Tibial nerve (tissue), 4 donors: ENCODE measurements at regions not wholly inside any gene's neighbourhood (a gene's known extent, or its start where the extent isn't known, plus 50 kb on each side); places are given as distances from the start of the nearest gene placed in this dataset.

Experiments
- DNase-seq, 2 donors: peaks; one replicate each; pipeline ENCODE4 v3.0.0-alpha.2; 2019; ENCODE audit warnings: low spot score in 2 of 2
- H3K27ac ChIP-seq, 4 donors: fragments of 200-600 bp; sonication (generic) in 3 of 4; one replicate each; pipeline ENCODE4 v1.5.1; 2017 to 2019; ENCODE audit warnings: mild to moderate bottlenecking in 1 of 4
- H3K27me3 ChIP-seq, 2 donors: fragments of 200-600 bp; sonication (generic) in 1 of 2; one replicate each; pipeline versions ENCODE4 v1.5.1 to v1.6.0; 2017 to 2019
- H3K36me3 ChIP-seq, 3 donors: fragments of 200-600 bp; sonication (generic); one replicate each; pipeline ENCODE4 v1.5.1; 2018 to 2019
- H3K4me1 ChIP-seq, 4 donors: fragments of 200-600 bp; sonication (generic) in 3 of 4; one replicate each; pipeline ENCODE4 v1.5.1; 2017 to 2019
- H3K4me3 ChIP-seq, 4 donors: fragments of 200-600 bp; sonication (generic) in 3 of 4; one replicate each; pipeline ENCODE4 v1.5.1; 2017 to 2019; ENCODE audit warnings: mild to moderate bottlenecking in 1 of 4, moderate library complexity in 1 of 4
- H3K9me3 ChIP-seq, 4 donors: fragments of 200-600 bp; sonication (generic) in 3 of 4; one replicate each; pipeline ENCODE4 v1.5.1; 2017 to 2019
- EP300 ChIP-seq, 2 donors: sonication (generic); formaldehyde crosslinking; IDR thresholded peaks; one replicate each; pipeline ENCODE4 v1.6.1; 2017; ENCODE audit warnings: antibody characterized with exemption in 2 of 2, mild to moderate bottlenecking in 1 of 2
- POLR2A ChIP-seq, 2 donors: fragments of 450-650 bp; IDR thresholded peaks; one replicate each; pipeline ENCODE4 v1.6.1; 2017; ENCODE audit warnings: antibody characterized with exemption in 2 of 2, mild to moderate bottlenecking in 2 of 2, moderate library complexity in 2 of 2
- WGBS, 2 donors: methylation state at CpG; one replicate each; pipeline ENCODE4 v1.1.5; 2018; 5-methylcytosine and 5-hydroxymethylcytosine counted together
- TF ChIP-seq, protein P1 (sequence below), 5 experiments: fragments of 200-600 bp in 3 of 5; fragments of 450-650 bp in 2 of 5; sonication (generic) in 3 of 5; IDR thresholded peaks; one replicate each; pipeline ENCODE4 v1.5.1; 2016 to 2019; ENCODE audit warnings: antibody characterized with exemption in 5 of 5, mild to moderate bottlenecking in 3 of 5, moderate library complexity in 2 of 5

DNA sequence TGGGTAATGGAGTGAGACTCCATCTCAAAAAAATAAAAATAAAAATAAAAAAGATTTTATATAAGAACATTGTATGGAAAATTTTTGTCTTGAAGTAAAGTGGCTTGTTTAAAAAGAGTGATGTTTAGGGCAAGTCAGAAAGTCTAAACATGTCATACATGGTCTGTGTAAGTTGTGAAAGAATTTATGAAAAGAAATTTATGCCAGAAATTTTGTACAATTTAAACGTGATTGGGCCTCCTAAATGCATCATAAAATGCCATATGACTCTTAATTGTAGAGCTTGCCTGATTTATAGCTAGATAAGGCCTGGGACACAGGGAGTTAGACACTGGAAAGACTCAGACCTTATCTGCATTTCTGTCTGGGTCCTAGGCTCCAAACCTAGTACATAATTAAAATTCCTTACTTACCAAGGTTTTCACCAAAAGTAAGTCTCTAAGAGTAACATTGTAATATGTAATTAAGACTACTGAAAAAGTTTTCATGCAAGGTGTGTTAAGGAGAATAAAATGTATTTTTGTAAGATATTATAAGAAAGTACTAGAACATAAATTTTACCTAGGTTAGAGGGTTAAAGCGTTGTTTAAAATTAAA, 110.5 kb downstream of the AASDHPPT start:
- Histone ChIP-seq H3K4me3 (no peak overlapping the region), H3K36me3 (no peaks in the 10 kb centered on the region), H3K4me1 (no peaks in the 10 kb centered on the region), H3K9me3 (no peaks in the 10 kb centered on the region), H3K27me3 (no peaks in the 10 kb centered on the region), H3K27ac (no peak overlapping the region)
- no peak for DNase-seq
- no peak for TF ChIP-seq EP300 (IDR thresholded peaks at IDR 0.05)
- TF ChIP-seq, protein P1, sequence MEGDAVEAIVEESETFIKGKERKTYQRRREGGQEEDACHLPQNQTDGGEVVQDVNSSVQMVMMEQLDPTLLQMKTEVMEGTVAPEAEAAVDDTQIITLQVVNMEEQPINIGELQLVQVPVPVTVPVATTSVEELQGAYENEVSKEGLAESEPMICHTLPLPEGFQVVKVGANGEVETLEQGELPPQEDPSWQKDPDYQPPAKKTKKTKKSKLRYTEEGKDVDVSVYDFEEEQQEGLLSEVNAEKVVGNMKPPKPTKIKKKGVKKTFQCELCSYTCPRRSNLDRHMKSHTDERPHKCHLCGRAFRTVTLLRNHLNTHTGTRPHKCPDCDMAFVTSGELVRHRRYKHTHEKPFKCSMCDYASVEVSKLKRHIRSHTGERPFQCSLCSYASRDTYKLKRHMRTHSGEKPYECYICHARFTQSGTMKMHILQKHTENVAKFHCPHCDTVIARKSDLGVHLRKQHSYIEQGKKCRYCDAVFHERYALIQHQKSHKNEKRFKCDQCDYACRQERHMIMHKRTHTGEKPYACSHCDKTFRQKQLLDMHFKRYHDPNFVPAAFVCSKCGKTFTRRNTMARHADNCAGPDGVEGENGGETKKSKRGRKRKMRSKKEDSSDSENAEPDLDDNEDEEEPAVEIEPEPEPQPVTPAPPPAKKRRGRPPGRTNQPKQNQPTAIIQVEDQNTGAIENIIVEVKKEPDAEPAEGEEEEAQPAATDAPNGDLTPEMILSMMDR (IDR thresholded peaks at IDR 0.05), result no peak
- TF ChIP-seq POLR2A (IDR thresholded peaks at IDR 0.05), result no peak
- 26 to 32% methylated on average over 2 of the region's 2 CpGs for WGBS, 2 donors

DNA sequence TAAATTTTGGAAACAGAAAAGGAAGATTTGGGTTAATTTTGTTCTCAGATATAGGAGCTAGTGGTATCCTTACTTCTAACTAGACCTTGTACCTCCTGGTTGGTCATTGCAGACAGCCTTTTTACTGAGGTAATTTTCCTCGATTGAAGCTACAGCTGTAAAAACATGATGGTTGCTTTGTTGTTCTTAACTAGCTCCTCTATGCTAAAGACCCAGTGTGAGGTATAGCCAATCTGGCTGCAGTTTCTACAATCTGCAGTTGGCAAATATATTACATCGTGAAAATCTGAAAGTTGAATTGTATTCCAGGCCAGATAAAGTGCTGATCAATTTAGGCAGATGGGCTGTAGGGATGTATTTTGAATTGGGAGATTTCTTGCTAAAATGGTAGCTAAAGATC, 116.5 kb downstream of the AASDHPPT start:
- no peak overlapping the region for H3K27ac ChIP-seq
- no peaks in the 10 kb centered on the region for H3K9me3 ChIP-seq
- TF ChIP-seq, protein P1 (IDR thresholded peaks at IDR 0.05), result no peak
- no peak for TF ChIP-seq EP300 (IDR thresholded peaks at IDR 0.05)
- TF ChIP-seq POLR2A (IDR thresholded peaks at IDR 0.05), result no peak
- H3K27me3 ChIP-seq, result no peaks in the 10 kb centered on the region
- 43 to 54% methylated on average over 2 of the region's 2 CpGs for WGBS, 2 donors
- H3K4me1 ChIP-seq, result no peaks in the 10 kb centered on the region
- H3K36me3 ChIP-seq, result no peaks in the 10 kb centered on the region
- H3K4me3 ChIP-seq, result no peak overlapping the region
- no peak for DNase-seq

DNA sequence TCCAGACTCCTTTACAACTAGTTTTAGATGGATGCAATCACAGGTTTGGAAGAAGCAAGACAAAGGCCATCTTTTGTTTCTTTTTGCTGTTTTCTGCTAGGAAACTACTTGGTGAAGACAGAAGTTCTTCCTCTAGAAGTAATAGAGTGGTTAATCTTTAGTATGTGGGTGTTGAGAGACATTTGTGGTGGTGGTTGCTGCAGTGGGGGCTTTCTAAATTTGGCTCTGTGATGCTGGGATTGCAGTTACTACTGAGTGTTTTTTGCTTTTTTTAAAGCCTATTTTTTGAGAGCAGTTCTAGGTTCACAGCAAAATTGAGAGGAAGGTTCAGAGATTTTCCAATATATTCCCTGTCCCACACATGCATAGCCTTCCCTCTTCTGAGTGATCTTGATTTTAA, 120.0 kb downstream of the AASDHPPT start:
- H3K27ac ChIP-seq, result no peak overlapping the region
- DNase-seq, result no peak
- H3K4me3 ChIP-seq, result no peak overlapping the region
- no peaks in the 10 kb centered on the region for H3K27me3 ChIP-seq
- H3K4me1 ChIP-seq, result no peaks in the 10 kb centered on the region
- TF ChIP-seq POLR2A (IDR thresholded peaks at IDR 0.05) (no peak), EP300 (IDR thresholded peaks at IDR 0.05) (no peak)
- TF ChIP-seq, protein P1 (IDR thresholded peaks at IDR 0.05), result no peak
- no peaks in the 10 kb centered on the region for H3K36me3 ChIP-seq
- no peaks in the 10 kb centered on the region for H3K9me3 ChIP-seq

DNA sequence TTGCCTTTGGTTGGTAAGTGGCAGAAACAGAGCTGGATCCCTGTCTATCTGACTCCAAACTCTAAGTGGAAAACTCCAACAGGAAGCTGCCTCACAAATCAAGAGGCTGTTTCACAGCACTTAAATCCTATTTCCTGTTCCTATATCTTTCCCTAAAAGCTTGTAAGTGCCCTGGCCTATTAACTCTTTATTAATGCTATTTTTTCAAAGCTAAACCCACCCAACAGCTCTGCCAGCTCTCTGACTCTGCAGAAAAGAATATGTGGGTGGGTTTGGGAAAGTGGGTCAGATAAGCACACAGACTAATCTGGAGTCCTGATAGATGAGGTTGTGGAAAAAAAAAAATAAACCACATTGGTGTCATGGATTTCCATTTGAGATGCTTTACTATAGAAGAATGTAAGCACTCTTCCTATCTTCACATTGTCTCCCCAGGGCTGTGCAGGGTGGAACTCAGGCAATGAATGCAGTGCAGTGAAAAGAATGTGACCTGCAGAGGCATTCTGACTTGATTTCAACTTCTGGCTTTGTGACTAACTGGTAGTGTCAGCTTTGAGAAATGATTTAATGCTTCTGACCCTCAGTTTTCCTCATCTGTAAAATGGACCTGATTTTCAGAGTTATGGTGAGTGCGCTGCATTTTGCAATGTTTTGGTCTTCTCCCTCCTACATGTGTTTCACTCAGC, 125.6 kb downstream of the AASDHPPT start:
- H3K4me1 ChIP-seq, result peaks cover 0 to 3% (median 0%) of the 10 kb centered on the region in 4 donors
- DNase-seq, result no peak
- WGBS, 2 donors, result 95% methylated on average over 1 of the region's 1 CpG

DNA sequence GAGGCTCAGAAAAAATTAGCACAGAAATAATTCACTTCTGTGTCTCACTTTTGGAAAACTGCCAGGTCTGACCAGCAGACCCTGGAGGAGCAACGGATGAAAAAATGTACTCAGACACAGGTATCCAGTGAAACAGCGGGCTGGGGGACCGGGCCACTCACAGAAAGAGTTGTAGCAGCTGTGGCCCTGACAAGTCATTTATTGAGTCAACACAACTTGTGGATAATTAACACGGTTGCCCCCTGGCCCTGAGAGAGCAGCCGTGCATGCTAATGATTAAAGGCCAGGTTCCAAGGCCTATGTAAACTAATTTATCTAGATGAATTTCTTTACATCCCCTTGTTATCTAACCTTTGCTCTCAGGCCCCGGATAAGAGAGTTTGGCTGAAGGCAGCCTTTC, 131.3 kb downstream of the AASDHPPT start:
- WGBS, 2 donors, result 53 to 61% methylated on average over 6 of the region's 6 CpGs
- no peaks in the 10 kb centered on the region for H3K36me3 ChIP-seq
- TF ChIP-seq EP300 (IDR thresholded peaks at IDR 0.05), result no peak
- no peak for DNase-seq
- no peak overlapping the region for H3K27ac ChIP-seq
- no peaks in the 10 kb centered on the region for H3K27me3 ChIP-seq
- no peak overlapping the region for H3K4me3 ChIP-seq
- H3K9me3 ChIP-seq, result no peaks in the 10 kb centered on the region
- H3K4me1 ChIP-seq, result peaks cover 0 to 3% (median 0%) of the 10 kb centered on the region in 4 donors

More for the DNA sequence above, 125.6 kb downstream of the AASDHPPT start:
- H3K36me3 ChIP-seq, result no peaks in the 10 kb centered on the region
- no peaks in the 10 kb centered on the region for H3K9me3 ChIP-seq
- no peak overlapping the region for H3K4me3 ChIP-seq
- H3K27me3 ChIP-seq, result no peaks in the 10 kb centered on the region
- TF ChIP-seq, protein P1 (IDR thresholded peaks at IDR 0.05), result no peak
- TF ChIP-seq EP300 (IDR thresholded peaks at IDR 0.05) (no peak), POLR2A (IDR thresholded peaks at IDR 0.05) (no peak)
- H3K27ac ChIP-seq, result no peak overlapping the region
